Right lobe of liver (tissue), 4 donors: ENCODE measurements at regions not wholly inside any gene's neighbourhood (a gene's known extent, or its start where the extent isn't known, plus 50 kb on each side); places are given as distances from the start of the nearest gene placed in this dataset.
"Not testable (repeated sequence)": the region's sequence is repeated elsewhere in the genome, so short reads cannot be mapped to it uniquely, and the experiment has no call there.

Experiments
- POLR2A ChIP-seq: fragments of 450-650 bp; IDR thresholded peaks from one replicate; pipeline ENCODE4 v1.6.1; 2017; ENCODE audit warnings: antibody characterized with exemption, mild to moderate bottlenecking
- TF ChIP-seq, protein P1 (sequence below), 4 donors: fragments of 200-600 bp in 3 of 4; fragments of 450-650 bp in 1 of 4; IDR thresholded peaks; one replicate each; pipeline versions ENCODE4 v1.5.1 to v1.8.0; 2016 to 2022; ENCODE audit warnings: antibody characterized with exemption in 4 of 4, mild to moderate bottlenecking in 2 of 4
- donor health status: DM: no; HTN: no; CAD: no.
- donor health status: DM: no; HTN: no; CAD: no.
- donor health status: DM: no; HTN: yes; CAD: no.

- TF ChIP-seq, protein P1, sequence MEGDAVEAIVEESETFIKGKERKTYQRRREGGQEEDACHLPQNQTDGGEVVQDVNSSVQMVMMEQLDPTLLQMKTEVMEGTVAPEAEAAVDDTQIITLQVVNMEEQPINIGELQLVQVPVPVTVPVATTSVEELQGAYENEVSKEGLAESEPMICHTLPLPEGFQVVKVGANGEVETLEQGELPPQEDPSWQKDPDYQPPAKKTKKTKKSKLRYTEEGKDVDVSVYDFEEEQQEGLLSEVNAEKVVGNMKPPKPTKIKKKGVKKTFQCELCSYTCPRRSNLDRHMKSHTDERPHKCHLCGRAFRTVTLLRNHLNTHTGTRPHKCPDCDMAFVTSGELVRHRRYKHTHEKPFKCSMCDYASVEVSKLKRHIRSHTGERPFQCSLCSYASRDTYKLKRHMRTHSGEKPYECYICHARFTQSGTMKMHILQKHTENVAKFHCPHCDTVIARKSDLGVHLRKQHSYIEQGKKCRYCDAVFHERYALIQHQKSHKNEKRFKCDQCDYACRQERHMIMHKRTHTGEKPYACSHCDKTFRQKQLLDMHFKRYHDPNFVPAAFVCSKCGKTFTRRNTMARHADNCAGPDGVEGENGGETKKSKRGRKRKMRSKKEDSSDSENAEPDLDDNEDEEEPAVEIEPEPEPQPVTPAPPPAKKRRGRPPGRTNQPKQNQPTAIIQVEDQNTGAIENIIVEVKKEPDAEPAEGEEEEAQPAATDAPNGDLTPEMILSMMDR (IDR thresholded peaks at IDR 0.05), result not testable (repeated sequence)
- TF ChIP-seq POLR2A, result not testable (repeated sequence)
Observed at GRCh38 chr16:29255957-29256356, 150.6 kb downstream of the NPIPB11 start.
